HS-27A (cell line): ENCODE measurements at regions not wholly inside any gene's neighbourhood (a gene's known extent, or its start where the extent isn't known, plus 50 kb on each side); places are given as distances from the start of the nearest gene placed in this dataset.
"Not testable (repeated sequence)": the region's sequence is repeated elsewhere in the genome, so short reads cannot be mapped to it uniquely, and the experiment has no call there.

ENCODE experiments used
- DNase-seq: peaks from one replicate; pipeline ENCODE4 v3.0.0-alpha.2; 2012; ENCODE audit warnings: low read depth, missing footprints

DNA sequence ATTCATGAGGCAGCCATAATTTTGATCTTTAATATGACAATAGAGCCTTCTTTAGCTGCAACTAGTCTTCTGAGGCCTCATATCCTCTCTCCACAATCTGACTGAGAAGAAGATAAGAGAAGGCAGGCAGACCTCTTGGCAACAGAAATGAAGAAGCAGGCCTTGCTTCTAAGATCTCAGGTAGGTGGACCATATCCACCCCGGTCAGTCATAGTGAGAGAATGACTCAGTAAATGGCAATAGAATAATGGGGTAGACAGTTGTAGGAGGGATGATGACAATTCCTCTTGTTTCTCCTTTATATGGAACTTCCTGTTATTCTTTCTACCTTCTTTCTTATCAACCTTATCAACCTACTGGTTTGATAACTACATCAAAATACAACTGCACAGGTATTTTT is 246.7 kb upstream of the G2E3 start:
- no peak for DNase-seq

DNA sequence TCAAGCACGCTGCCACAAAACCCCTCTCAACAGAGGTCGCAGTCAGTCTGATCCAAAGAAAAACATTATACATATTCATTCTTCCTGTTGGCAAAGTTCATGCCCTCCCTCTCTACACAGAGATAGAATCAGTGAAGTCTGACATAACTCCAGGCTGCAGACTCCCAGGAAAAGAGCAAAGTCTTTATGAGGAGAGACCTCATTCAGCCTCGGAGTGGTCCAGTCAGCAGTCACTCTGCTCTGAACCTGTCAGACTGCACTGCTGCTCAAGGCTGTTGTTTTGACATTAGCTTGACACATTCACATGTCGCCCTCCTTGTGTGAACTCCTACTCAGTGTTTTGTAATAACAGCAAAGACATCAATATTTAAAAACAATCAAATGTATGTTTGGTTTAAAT is 241.2 kb upstream of the G2E3 start:
- DNase-seq = no peak

DNA sequence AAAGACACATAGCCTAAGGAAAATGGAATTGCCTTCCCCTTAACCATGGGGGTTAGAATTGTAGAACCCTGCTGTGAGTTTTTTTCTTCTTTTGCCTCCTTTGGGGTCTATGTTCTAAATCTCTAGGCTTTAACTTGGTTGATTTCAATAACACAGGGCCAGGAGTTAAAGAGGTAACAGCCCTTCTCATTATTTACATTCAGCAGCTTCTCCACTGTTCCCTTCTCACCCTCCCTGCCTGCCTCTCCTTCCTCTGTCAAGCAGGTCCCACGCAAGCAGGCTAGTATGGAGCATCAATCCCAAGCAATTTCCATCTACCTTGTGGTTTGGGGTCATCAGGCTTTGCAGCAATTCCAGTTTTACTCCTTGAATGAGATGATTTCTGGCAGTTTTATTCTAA is 236.1 kb upstream of the G2E3 start:
- no peak for DNase-seq

DNA sequence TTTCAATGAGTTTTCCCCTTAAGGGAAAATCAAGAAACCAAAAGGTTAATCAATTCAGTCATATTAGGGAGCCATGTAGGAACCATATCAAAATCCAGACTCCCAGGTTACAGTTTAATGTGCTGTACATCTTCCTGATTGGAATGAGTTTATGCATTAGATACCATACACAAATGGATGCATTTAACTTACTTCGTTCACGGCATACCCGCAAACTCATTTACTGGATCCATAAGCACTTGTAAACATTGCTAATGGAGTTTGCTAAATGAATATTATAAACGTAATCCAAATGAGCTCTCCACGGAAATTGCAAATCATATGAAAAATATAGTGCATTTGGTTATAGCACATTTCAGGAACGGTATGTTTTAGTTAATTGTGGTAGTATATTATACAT is 228.9 kb upstream of the G2E3 start:
- DNase-seq = no peak

DNA sequence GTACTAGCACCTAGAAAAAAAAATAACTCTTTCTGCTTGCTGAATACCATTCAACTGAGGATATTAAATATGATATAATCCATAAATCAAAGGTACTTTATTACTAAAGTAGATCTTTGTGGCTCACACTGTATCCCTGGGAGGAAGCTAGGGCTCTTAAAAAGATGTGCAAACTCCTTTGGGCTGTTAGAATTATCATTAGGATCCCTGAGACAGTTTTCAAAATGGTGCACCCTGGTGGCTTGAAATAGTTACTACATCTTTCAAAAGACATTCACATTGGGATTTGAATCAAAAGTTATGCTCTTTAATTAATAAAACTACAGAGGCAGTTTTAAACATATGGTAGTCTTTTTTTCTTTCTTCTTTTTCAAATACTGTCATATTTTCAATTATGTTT is 228.5 kb upstream of the G2E3 start:
- DNase-seq = no peak

DNA sequence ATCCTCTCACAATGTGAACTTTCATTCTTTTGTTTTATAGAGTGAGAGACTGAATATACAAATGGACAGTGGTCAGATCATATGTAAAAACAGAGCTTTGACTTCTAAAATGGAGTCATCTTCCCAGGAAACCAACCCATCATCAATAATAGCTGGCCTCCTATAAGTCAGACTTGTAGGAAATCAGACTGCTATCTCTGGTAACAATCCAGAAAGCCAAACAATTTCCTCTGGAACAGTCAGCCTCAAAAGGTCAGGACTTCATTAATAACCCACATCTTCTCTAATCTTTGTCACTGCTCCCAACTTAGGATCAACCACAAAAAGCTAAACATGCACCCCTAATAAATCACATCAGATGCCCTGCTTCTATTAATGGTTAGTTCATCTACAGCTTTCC is 227.9 kb upstream of the G2E3 start:
- DNase-seq = no peak

DNA sequence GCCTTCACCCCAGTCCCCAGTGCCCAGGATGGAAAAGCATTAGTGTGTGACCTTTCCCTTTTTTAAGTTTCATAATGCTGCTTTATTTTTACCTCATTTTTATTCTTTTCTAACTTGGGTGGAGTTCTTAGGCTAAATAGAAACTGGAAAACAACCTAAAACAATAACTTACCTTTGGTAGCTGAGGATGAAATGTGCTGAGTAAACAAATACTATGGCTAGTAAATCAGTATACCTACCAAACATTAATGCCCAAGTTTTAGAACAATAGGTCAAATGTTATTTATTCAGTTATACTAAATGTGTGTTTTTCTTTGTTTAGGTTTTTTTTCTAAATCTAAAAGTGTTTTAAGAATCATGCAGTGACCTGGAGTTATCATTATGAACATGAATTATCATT is 226.6 kb upstream of the G2E3 start:
- DNase-seq = no peak

DNA sequence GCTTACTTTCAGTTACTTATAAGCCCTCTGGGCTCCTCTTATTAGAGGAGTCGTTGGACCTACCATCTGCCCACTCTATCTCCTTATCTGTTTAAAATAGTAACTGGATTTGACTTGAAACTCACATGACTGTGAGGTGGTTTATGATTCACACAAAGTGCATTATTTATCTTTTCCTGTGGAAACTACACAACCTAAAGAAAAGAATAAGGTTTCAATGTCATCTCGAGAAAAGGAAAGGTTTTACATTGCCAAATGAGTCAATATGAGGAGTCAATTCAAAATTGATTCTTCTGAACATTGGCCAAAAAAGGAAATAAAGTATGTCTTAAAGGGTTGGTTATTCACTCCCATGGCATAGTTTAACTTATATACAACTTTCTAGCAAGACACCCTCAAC is 225.0 kb upstream of the G2E3 start:
- no peak for DNase-seq

DNA sequence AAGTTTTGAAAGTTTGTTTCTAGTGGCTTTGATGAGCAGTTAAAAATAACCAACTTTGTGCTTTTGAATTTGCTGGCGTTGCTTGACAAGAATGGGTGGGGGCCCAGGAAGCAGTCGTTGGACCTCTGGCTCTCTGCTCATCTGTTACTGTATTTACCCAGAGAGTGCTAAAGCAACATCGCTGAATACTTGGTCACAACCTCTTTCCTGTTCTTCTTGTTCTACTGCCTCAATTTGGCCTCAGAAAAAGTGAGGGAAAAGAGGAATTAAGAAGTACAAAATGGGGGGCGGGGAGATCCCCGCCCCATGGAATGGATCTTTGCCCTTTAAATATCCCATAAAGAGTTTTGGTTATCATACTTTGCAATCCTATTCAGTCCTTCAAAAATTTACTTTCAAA is 221.5 kb upstream of the G2E3 start:
- DNase-seq = no peak

DNA sequence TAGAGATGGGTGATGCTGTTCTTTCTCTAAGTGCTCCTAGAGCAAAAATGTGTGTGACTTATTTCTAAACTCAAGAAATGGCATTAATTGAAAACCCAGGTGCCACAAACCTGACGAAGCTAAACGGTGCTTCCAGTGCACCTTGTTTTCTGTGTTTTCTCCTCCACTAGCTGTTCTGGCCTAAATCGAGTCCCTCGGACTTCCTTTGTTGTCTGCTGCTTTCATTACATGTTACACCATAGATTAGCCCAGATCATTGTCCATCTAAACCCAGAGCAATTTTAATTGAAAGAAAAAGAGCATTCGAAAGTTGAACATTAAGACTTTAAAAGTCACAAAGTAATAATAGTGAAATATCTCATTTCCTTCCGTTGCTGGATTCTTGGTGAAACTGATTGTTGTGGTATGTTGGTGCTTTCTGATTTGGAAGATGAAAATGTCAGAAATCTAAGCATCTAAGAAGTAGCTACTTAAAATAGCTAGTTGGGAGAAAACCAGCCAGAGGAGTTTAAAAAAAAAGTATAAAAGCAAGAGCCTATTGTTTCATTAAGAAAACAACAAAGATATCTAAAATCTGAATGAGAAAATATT is 219.6 kb upstream of the G2E3 start:
- DNase-seq = no peak

DNA sequence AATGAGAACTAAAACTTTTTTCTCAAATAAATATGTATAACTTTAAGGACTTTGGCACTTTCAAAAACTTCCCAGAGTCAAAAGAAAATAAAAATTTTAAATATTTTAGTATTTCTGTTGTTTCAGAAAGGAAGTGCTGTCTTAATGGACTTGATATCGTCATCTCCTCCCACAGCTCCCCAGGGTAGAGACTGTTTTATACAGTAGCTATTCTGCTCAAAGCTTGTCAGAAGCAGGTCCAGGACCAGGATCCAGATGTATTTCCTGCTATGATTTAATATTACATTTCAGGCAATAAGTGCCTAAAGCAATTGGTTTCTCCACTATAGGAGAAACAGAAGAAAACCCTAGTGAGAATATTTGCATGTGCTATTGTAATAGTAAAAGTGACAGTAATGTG is 218.5 kb upstream of the G2E3 start:
- DNase-seq = no peak

DNA sequence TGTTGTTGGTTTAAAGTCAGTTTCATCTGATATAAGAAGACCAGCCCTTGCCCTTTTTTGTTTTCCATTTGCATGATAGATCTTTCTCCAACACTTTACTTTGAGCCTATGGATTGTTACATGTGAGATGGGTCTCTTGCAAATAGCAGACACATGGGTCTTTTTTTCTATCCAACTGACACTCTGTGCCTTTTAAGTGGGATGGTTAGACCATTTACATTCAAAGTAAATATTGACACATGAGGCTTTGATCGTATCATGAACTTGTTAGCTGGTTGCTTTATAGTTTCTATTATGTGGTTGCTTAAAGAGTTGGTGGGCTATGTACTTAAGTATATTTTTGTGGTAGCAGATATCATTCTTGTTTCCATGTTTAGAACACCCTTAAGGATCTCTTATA is 213.4 kb upstream of the G2E3 start:
- no peak for DNase-seq

DNA sequence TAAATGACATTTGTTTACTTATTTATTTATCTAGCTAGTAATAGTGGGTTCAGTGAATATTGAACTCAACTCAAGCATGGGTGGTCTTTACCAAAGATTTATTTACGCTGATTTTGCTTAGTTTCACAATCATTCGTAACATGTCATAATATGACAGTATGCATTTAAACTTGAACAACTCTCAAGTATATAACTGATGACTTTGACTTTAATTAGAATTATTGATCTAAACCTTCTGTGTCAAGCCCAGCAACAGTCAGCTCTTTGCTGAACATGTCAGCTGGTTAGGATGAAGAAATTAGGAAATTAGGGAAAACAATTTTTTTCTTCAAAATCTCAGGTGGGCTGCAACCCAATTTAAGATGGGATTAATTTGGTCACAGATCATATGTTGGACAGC is 210.5 kb upstream of the G2E3 start:
- DNase-seq = no peak

DNA sequence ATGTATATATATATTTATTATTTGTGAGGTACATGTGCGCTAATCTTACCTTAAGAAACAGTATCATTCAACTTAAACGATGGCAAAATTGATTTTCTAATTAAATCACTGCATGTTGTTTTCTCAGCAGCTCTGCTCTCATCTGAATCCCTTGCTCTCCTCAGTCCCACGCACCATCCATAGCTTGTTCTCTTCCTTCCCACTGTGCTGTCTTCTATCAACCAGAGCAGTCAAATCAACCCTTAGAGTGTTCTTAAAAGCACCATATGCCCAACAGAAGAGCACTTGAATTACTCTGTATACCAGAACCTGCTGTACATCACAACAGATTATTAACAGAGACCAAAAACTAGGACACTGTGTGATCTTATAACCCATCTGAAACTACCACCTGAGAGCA is 209.4 kb upstream of the G2E3 start:
- no peak for DNase-seq

DNA sequence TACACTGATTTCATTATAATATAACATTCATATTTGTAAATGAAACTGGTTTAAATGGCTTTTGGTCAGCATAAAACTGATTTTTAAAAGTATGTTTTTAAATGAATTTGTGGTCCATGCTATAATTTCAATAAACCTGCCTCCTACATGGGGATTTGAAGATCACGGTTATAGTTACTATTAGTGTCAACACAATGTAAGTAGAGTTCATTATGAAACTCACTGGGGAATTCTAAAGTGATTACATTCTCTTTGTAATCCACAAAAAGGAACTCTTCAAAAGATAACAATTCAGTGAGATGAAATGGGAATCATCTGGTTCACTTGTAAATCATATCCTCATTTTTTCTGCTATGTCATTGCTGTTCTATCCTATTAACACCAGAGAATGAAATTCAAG is 204.5 kb upstream of the G2E3 start:
- DNase-seq = no peak

DNA sequence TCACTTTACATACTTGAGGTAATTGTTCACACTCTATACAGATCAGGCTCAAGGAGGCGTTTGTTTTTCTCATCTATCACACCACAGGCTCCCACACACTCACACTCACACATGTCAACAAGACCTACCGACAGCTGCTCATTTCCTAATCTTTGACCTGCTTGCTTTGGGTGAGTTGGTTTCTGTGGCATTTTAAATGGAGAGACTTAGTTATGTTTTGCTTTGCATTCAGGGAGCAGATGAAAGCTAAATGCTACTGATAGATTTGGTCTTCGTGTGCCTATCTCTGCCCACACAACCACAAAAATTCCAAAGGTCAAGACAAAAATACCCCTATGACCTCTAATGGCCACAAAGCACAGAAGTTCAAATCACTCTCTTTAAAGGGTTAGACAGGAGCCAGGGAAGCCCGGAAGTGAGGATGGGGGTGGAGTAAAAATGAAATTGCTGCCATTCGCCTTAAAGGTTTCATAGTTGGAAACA is 203.5 kb upstream of the G2E3 start:
- no peak for DNase-seq

DNA sequence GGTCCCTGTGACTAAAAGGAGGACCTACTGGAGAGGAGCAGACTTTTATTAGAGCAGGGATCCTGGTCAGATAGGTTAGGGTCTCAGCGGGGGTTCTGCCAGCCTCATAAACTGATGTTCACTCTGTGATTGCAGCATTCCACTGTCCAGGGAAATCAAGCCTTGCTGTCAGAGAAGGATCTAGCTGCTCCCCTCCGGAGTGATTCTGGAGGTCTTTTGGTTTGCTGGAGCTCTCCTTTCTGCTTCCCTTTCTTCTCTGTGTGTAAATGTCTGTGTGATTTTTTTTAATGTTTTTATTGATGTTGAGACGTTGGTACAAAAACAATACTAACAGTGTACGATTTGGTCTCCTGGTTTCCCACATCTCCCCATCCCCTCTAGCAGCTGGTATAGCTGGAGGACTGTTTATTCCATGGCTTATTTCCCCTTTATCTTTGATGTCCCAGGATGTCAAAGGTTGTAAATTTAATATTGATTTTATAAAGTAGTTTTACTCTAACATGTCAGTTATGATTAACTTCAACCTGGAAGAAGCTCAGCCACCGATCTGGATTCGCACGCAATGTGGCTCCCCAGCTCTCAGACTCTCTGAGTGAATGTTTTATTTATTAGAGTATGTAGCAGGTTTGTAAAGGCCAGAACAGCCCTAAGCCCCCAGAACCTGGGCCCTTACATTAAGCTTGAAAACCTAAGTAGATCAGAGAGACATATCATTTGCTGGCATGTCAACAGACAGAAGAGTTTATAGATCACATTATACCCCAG is 202.3 kb upstream of the G2E3 start:
- no peak for DNase-seq

DNA sequence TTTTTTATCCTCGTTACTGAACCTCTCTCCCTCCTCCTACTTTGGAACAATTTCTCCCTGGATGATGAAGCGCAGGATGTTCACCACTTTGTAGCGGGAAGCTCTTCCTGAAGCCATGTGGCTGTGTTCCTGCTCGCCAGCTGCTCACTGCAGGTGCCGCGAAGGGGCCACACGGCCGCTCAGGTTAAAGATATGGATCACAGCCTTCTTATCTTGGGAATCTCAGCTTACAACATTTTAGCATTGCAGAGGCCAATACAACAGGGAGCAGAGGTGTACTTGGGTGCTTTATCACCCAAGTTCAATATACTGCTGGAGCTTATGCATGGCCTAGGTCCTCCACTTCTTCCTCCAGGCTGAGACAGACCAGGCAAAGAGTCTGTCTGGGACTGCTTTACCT is 201.2 kb upstream of the G2E3 start:
- no peak for DNase-seq

DNA sequence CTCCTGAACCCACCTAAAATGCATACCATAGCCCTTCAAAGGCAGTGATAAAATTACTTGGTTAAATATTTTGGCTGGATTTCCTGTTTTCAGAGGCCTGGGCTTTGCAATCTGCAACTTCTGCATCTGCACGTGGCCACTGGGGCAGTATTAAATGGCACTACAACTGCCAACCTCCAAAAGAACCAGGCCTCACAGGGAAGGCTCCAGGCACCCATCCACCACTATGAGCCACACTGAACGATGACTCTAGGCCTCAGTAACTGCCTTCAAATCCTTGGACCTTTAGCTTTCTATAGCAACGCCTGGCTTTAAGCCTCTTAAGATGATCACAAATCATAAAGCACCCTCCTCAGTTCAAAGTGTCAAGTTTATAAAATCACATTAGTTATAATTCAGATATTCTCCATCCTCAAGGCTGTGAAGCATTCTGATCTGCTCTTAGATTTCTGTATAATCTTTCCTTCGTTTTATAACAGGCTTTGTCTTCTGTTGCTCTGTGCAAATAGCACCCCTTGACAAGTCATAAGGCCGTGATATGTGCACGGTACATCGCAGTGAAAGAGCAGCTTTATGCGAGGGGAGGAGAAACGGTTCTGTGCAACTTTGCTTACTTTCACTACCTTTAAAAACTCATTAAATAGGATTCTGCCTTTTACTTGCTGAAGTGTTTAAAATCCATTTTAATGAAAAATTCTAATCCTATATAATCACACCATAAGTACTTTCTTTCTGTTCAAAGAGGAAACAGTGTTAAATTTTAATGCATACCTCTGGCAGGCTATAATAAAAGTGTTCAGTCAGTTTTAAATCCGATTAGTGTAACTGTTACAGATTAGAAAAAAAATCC is 196.4 kb upstream of the G2E3 start:
- DNase-seq = no peak

DNA sequence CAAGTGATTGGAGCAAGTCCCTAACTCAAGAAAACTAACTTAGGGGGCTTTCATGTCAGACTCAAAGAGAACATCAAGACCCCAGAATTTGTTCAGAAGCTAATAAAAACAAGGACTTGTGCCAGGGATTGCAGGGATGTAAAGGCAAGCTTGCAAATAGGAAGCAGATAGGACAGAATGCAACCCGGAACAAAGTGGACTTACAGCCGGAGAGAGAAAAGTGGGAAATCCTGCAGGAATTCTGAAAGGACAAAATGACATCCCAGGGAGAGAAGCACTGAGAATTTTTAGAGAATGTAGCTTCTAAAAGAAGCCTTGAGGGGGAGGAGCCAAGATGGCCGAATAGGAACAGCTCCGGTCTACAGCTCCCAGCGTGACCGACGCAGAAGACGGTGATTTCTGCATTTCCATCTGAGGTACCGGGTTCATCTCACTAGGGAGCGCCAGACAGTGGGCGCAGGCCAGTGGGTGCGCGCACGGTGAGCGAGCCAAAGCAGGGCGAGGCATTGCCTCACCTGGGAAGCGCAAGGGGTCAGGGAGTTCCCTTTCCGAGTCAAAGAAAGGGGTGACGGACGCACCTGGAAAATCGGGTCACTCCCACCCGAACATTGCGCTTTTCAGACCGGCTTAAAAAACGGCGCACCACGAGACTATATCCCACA is 195.6 kb upstream of the G2E3 start:
- not testable (repeated sequence) for DNase-seq

DNA sequence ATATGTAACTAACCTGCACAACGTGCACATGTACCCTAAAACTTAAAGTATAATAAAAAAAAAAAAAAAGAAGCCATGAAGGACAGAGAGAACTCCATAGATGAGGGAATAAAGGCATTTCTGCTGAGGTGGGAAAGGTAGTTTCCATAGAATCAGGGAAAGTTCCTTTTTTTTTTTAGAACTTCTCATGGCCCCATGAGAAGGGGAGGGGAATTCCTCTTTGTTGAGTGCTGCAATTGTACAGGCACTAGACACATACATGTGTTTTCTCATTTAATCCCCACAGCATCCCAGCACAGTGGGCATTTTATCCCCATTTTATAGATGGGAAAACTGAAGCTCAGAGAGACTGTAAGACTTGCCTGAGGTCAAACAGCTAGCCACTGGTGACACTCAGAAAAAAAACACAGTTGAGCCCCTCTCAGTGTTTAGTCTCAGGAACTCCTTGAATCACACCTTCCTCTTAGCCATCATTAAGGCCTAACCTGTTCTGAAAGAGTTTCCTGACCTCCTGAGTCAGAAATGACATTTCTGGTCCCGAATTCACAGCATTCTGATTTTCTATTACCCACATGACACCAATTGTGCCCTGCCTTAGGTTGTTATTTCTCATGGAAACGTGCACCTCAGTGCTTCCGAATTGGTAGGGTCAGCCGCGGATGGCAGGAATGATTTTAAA is 189.3 kb upstream of the G2E3 start:
- DNase-seq = no peak

DNA sequence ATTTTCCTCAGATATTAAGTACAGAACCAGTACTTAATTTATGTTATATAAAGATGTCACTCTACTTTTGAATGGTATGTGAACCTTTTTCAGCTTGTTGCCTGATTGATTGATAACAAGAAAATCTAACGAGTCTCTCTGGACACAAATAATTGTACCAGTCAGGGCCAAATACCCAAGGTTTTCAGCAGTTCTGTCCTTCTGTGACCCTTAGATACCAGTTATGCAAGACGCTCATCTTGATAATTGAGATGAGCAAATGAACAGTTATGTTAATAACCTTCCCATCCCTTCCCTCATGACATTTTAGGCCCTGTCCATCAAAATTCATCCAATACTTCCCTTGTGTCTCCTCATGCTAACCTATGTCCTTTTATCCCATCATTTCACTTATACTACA is 185.9 kb upstream of the G2E3 start:
- DNase-seq = no peak
